OCI-LY7 (cell line): ENCODE measurements at regions not wholly inside any gene's neighbourhood (a gene's known extent, or its start where the extent isn't known, plus 50 kb on each side); places are given as distances from the start of the nearest gene placed in this dataset.

ENCODE experiments used
- EZH2phosphoT487 ChIP-seq: fragments of 200-600 bp; sonication (generic); IDR thresholded peaks from 2 replicates; pipeline ENCODE4 v1.6.1; 2018; ENCODE audit warnings: low read depth, borderline replicate concordance, mild to moderate bottlenecking, mixed run types, antibody characterized with exemption, low read length, moderate library complexity, mixed read lengths
- TF ChIP-seq, protein P1 (sequence below): fragments of 200-600 bp; sonication (generic); conservative IDR thresholded peaks from 2 replicates; pipeline ENCODE4 v1.5.1; 2014; ENCODE audit warnings: mild to moderate bottlenecking, antibody characterized with exemption, low read length, moderate library complexity, mixed read lengths

DNA sequence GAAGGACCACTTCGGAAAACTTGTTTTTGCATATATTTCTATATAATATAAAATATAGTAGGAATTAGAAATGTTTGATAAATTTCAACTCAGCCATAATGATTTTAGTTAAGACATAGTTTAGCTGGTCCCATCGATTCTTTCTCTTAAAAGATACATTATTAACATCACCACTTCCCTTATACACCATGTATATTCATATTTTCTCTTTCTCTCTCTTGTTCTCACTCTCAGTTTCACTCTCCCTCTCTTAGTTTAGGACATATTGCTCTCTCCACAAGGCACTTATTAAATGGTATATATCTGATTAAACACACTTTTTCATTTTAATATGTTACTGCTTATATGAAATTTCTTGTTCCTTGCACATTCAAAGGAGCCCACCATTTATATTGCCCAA, 90.1 kb upstream of the RASEF start:
- TF ChIP-seq, protein P1, sequence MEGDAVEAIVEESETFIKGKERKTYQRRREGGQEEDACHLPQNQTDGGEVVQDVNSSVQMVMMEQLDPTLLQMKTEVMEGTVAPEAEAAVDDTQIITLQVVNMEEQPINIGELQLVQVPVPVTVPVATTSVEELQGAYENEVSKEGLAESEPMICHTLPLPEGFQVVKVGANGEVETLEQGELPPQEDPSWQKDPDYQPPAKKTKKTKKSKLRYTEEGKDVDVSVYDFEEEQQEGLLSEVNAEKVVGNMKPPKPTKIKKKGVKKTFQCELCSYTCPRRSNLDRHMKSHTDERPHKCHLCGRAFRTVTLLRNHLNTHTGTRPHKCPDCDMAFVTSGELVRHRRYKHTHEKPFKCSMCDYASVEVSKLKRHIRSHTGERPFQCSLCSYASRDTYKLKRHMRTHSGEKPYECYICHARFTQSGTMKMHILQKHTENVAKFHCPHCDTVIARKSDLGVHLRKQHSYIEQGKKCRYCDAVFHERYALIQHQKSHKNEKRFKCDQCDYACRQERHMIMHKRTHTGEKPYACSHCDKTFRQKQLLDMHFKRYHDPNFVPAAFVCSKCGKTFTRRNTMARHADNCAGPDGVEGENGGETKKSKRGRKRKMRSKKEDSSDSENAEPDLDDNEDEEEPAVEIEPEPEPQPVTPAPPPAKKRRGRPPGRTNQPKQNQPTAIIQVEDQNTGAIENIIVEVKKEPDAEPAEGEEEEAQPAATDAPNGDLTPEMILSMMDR: no peak
- no peak for TF ChIP-seq EZH2phosphoT487
